ENCODE measurements at regions not wholly inside any gene's neighbourhood (a gene's known extent, or its start where the extent isn't known, plus 50 kb on each side); places are given as distances from the start of the nearest gene placed in this dataset.

DNA sequence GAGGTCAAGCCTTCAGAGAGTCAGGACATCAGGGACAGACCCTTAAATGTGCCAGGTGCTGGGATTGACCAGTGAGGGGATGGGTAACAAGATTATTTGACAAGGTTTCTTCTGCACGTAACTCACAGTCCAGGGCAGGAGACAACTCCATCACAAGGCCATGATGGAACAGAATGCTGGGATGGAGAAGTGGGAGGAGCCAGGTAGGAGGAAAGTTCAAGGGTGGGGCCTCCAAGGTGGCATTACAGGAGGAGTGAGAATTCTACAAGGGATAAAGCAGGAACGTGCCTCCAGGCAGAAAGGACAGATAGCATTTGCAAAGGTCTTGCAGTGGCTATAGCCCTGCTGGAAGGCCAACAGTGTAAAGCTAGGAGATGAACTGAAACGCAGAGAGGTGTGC is 102.2 kb downstream of the FGF18 start:
- Histone ChIP-seq H2AFZ (ENCODE audit: low read length) (no peak overlapping the region), H3K4ac (replicated peaks; ENCODE audit: insufficient read length, low read depth, low read length) (no peak overlapping the region), H3K9ac (replicated peaks in 1 of 4; ENCODE audit: extremely low read depth in 1 of 4, low read depth in 3 of 4, low read length in 3 of 4) (no peak overlapping the region), H3K27ac (ENCODE audit: low read depth, low read length) (no peak overlapping the region), H2AK5ac (ENCODE audit: low read depth, low read length) (no peak overlapping the region), H4K20me1 (replicated peaks in 1 of 2; ENCODE audit: control insufficient read depth in 1 of 2, insufficient read depth in 2 of 2, low read length in 2 of 2) (no peaks in the 10 kb centered on the region), H4K8ac (ENCODE audit: extremely low read depth, insufficient read depth, low read length) (no peak overlapping the region), H3K4me3 (ENCODE audit: extremely low read depth in 1 of 4, insufficient read depth in 2 of 4, low read depth in 3 of 4, low read length in 4 of 4) (no peak overlapping the region), H2BK120ac (replicated peaks; ENCODE audit: low read depth, low read length) (peak overlapping the region; percentile 91), H3K9me3 (ENCODE audit: insufficient read depth in 2 of 2, low read depth in 1 of 2, low read length in 1 of 2) (peaks cover 0 to 3% of the 10 kb centered on the region in 2 experiments; a peak in 1 of 4 replicates), H3K79me2 (ENCODE audit: control insufficient read depth in 1 of 2, insufficient read depth in 2 of 2, low read length in 2 of 2) (no peaks in the 10 kb centered on the region), H2BK20ac (ENCODE audit: low read length) (peak overlapping the region; percentile 8), H3K14ac (ENCODE audit: insufficient read length) (no peak overlapping the region), H3K23ac (ENCODE audit: insufficient read length) (no peak overlapping the region), H3K18ac (ENCODE audit: extremely low read depth, low read length) (peak overlapping the region; percentile 35), H3K4me1 (replicated peaks in 1 of 4; ENCODE audit: control insufficient read depth in 3 of 4, insufficient read depth in 4 of 4, low read length in 3 of 4) (peaks cover 10 to 37% (median 20%) of the 10 kb centered on the region in 4 experiments), H3K36me3 (ENCODE audit: control insufficient read depth in 2 of 4, insufficient read depth in 4 of 4, low read length in 3 of 4) (no peaks in the 10 kb centered on the region), H3K4me2 (ENCODE audit: insufficient read depth in 1 of 2, low read depth in 2 of 2, low read length in 2 of 2) (peak overlapping the region; percentile 25 to 70; a peak in 2 of 4 replicates), H2BK12ac (ENCODE audit: low read depth, low read length) (peak overlapping the region; percentile 97; the same call in 1 of the 2 replicates), H4K5ac (ENCODE audit: insufficient read length, low read depth, low read length) (no peak overlapping the region), H2BK15ac (ENCODE audit: low read length) (peak overlapping the region; percentile 95), H3K27me3 (replicated peaks in 1 of 4; ENCODE audit: control insufficient read depth in 3 of 4, extremely low read depth in 1 of 4, insufficient read depth in 3 of 4, low read length in 3 of 4) (peaks cover 0 to 12% (median 2%) of the 10 kb centered on the region in 4 experiments; a peak in 3 of 7 replicates), H4K91ac (replicated peaks; ENCODE audit: insufficient read length, low read length) (peak overlapping the region; percentile 76), H2BK5ac (ENCODE audit: low read depth, low read length) (peak overlapping the region; percentile 77; the same call in 1 of the 2 replicates), H3K79me1 (ENCODE audit: low read depth, low read length) (no peaks in the 10 kb centered on the region), H3K23me2 (ENCODE audit: low read depth, low read length) (peaks cover 3% of the 10 kb centered on the region; the same call in 1 of the 2 replicates), H3K56ac (replicated peaks; ENCODE audit: insufficient read length, low read depth, low read length) (no peak overlapping the region)
- 94% methylated on average over 3 of the region's 3 CpGs; no CpG with 5 or more reads in 1 of the 2 experiments for WGBS, 2 experiments (ENCODE audit: extremely low coverage in 1 of 2, insufficient coverage in 1 of 2, insufficient read length in 1 of 2, insufficient replicate concordance in 2 of 2, low coverage in 1 of 2, low lambda C conversion rate in 2 of 2, missing lambda C conversion rate in 1 of 2)
- CTCF ChIA-PET (ENCODE audit: partially characterized antibody), result interaction anchor here (0.6 to 3.4 kb wide), 11 partner anchors 8 to 338 kb away, joined by 3 to 21 read pairs (median 3); partner anchors contain the start of gene FGF18
- DNase-seq (ENCODE audit: low read depth in 1 of 2, low spot score in 2 of 2), result no peak
- no peak for FAIRE-seq
- no peak for TF ChIP-seq POLR2A (IDR thresholded peaks at IDR 0.05; ENCODE audit: control extremely low read depth in 1 of 2, low read depth in 2 of 2, low read length in 2 of 2)
- no peak for TF ChIP-seq EP300 (IDR thresholded peaks at IDR 0.05; ENCODE audit: borderline replicate concordance in 1 of 2, low read depth in 2 of 2, low read length in 2 of 2)
- no peak for TF ChIP-seq TAF7 (optimal IDR thresholded peaks at IDR 0.05; ENCODE audit: borderline replicate concordance, low read depth, low read length)
- no peak for TF ChIP-seq SIRT6 (IDR thresholded peaks at IDR 0.05; ENCODE audit: low read length)
- no peak for TF ChIP-seq SP1 (IDR thresholded peaks at IDR 0.05; ENCODE audit: low read depth, low read length)
- TF ChIP-seq POLR2AphosphoS5 (IDR thresholded peaks at IDR 0.05; ENCODE audit: low read depth, low read length), result no peak
- no peak for TF ChIP-seq MAFK (IDR thresholded peaks at IDR 0.05; ENCODE audit: low read depth, low read length)
- TF ChIP-seq BRCA1 (IDR thresholded peaks at IDR 0.05; ENCODE audit: low read depth, low read length), result no peak
- no peak for TF ChIP-seq SIX5 (IDR thresholded peaks at IDR 0.05; ENCODE audit: low read depth, low read length)
- TF ChIP-seq JUND (IDR thresholded peaks at IDR 0.05; ENCODE audit: low read length), result no peak
- TF ChIP-seq ASH2L (IDR thresholded peaks at IDR 0.05; ENCODE audit: low read length), result no peak
- no peak for TF ChIP-seq CEBPB (IDR thresholded peaks at IDR 0.05; ENCODE audit: low read depth, low read length)
- no peak for TF ChIP-seq GTF2F1 (IDR thresholded peaks at IDR 0.05; ENCODE audit: borderline replicate concordance, low read depth, low read length)
- no peak for TF ChIP-seq CBX5 (IDR thresholded peaks at IDR 0.05; ENCODE audit: low read depth, low read length)
- POLR2A ChIA-PET (ENCODE audit: partially characterized antibody), result interaction anchor here (0.8 to 2.4 kb wide), 7 partner anchors 14 to 133 kb away, joined by 3 to 7 read pairs (median 3); partner anchors contain the start of gene NPM1

Measured in H1 (cell line).